HG02759 (cell line): ENCODE measurements at regions not wholly inside any gene's neighbourhood (a gene's known extent, or its start where the extent isn't known, plus 50 kb on each side); places are given as distances from the start of the nearest gene placed in this dataset.
"Not testable (repeated sequence)": the region's sequence is repeated elsewhere in the genome, so short reads cannot be mapped to it uniquely, and the experiment has no call there.

Experiments used
- ATAC-seq: cut with Tn5 transposase; IDR thresholded peaks from one replicate; pipeline ENCODE4 v1.9.1; 2021; ENCODE audit warnings: mild to moderate bottlenecking, moderate library complexity; ENCODE audit not compliant: unreplicated experiment

DNA sequence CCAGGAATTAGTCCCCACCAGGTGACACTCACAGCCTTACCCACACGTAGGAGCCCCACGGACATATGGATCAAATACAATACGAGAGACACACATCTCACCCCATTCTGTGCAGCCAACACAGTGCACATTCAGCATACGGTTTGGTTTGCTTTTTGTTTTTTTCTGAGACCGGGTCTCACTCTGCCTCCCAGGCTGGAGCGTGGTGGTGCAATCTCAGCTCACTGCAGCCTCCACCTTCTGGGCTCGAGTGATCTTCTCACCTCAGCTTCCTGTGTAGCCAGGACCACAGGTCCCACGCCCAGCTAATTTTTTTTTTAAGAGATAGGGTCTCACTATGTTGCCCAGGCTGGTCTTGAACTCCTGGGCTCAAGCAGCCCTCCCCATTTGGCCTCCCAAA lies 102.8 kb downstream of the POTEB start:
- ATAC-seq: not testable (repeated sequence)

DNA sequence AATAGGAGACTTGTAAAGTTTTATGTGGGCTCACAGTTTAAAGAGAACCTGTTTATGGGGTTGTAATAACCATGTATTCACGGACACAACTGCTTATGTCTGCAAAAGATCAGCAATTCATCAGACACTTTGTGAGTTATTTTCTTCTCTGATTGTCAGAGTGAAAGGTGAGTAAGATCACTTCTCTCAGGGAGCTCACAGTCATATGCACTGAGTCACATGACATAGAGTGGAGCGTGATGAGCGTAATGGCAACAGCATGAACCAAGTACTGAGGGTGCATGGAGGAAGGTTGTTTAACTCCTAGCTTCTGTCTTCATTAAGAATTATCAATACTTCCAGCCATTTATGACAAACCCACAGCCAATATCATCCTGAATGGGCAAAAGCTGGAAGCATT lies 111.0 kb downstream of the POTEB start:
- not testable (repeated sequence) for ATAC-seq

DNA sequence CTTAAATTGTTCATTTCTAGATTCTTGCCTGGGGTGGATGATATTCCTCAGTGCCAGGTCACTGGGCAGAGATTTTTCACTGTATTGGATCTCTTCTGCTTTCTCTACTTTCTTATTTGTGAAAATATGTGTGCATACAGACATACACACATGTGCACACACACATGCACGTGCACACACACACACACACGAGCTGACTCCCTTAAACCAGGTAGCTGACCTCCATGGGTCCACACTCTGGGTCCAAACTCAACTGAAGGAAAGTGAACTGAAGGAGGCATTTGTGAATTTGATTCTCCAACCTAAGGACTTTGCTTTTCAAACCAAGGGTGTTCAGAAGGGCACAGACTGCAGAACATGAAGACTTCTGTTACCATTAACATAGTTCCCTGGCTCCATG lies 113.8 kb downstream of the POTEB start:
- ATAC-seq: not testable (repeated sequence)

DNA sequence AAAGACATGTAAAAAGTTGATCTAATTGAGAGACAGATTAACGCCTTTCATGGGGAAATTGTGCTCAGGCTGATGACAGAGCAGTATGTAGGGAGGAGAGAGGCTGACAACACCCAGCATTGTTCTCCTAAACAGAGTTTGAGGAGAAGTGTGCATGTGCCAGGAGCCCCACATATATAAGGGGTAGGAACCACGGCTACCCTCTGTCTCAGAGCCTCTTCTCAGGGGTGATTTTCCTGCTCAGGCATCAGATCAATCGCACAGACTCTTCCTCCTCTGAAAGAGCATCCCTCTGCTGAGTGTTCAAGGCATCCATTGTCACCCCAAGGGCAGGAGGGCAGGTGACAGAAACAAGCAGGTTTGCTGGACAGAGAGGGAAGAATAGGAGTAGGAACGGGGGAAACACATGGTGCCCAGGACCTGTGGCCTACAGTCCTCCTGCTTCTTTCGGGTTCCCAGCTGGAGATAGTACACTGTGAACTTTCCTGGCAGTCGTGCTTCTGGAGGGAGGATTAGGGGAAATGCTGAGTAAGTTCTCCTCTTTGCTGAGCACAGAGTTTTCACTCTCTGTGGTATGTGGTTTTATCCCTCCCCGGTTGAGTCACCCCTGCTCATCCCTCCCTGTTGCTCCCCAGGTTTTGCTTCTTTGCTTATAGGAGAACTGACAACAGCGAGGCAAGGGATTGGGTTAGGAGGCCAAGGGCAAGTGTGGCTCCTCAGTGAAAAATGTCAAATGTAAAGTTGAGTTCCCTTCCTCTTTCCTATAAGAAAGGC lies 117.1 kb downstream of the POTEB start:
- ATAC-seq: not testable (repeated sequence)

DNA sequence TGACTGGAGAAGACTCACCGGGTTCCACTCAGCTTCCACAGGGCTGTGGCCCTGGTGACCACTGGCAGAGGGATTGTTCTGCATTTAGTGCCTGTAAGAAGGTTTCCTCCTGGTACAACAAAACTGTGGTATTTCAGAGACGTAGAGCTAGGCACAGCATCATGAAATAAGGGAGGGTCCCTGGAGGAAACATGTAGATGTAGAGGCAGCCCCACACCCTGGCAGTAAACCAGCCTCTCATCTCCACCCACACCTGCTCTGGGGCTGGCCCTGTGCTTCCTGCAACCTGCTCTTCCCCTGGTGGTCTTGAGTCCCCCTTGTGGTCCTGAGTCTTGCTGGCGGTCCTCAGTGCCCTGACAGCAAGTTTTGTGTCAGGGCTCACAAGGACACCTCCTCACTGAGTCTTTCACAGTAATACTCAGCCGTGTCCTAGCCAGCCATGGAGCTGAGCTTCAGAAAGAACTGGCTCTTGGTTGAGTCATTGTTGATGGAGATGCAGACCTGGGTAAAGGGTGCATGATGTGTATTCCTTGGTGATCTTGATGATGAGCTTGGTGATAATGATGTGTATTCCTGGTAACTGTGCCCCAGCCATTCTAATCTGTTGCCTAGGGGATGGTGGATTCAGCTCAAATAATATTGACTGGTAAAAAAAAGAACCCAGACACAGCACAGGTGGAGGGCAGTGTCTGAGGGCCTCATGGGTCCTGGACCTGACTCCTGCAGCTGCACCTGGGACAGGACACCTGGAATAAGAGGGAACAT lies 118.0 kb downstream of the POTEB start:
- ATAC-seq: not testable (repeated sequence)

DNA sequence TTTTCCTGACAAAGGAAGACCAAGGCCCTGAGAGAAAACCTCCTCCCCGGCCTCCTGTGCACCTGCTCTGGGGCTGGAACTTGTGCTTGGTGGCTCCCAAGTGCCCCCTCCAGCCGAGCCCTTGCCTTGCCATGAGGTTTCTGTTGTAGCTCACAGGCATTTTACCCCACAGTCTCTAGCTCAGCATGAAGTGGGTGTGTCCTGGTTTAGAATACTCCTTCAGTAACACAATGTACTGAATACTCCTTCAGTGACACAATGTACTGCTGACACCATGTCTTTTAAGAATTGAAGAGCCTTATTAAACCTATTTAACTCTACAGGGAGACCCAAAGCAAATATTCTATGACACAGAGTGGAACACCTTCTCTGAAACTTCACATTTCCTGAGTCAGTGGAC lies 123.7 kb downstream of the POTEB start:
- not testable (repeated sequence) for ATAC-seq

DNA sequence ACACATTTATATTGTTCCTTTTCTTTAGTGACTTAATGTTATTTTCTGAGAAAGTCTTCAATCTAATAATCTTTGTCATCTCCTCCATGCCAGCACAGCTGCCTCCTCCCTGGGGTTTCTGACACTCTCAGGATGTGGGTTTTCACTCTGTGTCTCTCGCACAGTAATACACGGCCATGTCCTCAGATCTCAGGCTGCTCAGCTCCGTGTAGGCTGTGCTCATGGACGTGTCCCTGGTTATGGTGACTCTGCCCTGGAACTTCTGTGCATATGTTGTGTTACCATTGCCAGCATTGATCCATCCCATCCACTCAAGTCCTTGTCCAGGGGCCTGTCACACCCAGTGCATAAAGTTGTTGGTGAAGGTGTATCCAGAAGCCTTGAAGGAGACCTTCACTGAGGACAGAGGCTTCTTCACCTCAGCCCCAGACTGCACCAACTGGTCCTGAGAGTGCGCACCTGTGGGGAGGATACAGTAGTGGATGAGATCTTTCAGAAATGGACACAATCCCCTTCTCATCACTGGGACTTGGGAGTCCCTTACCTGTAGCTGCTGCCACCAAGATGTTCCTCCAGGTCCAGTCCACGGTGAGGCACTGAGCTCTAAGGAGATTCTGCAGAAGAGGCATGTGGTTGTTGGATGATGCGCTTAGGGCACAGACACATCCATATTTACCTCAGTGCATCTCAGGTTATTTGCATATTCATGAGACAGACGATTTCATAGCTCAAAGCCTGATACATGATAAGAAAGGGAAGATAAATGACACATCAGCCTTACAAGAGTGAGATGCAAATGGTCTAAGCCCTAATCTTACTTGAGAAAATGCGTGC lies 125.2 kb downstream of the POTEB start:
- not testable (repeated sequence) for ATAC-seq

DNA sequence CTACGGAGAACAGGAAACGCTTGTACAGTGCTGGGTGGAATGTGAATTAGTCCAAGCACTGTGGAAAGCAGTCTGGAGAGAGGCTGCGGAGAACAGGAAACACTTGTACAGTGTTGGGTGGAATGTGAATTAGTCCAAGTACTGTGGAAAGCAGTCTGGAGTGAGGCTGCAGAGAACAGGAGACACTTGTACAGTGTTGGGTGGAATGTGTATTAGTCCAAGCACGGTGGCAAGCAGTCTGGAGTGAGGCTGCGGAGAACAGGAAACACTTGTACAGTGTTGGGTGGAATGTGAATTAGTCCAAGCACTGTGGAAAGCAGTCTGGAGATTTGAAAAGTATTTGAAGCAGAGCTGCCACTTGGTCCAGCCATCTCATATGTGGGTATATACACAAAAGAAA lies 128.4 kb downstream of the POTEB start:
- not testable (repeated sequence) for ATAC-seq

DNA sequence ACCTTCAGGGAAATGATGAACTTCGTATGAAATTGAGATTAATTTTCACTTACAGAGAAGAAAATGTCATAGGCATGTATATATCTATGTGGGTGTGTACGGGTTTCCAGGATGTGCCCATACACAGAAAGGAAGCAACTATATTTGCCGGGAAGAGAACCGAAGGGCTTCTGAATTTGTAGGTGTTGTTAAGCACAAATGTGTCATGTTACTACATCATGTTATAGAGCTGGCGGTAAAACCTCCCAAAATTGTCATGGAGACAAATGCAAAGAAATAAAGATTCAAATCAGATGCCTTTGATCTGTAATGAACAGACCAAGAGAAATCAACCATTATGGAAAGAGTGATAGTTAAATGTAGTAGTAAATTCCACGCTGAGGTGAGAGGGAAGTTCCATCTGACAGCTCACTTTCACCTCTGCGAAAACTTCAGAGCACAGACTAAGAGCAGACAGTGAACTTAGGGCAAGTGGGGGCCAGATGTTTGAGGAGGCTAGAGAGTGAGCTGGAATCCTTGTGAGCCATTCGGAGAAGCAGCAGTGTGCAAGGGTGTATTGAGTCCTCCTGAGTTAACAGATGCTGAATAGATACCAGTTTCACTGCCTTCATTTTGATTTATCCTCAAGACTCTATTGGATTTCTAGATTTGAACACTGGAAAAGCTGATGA lies 133.2 kb downstream of the POTEB start:
- ATAC-seq: not testable (repeated sequence)

DNA sequence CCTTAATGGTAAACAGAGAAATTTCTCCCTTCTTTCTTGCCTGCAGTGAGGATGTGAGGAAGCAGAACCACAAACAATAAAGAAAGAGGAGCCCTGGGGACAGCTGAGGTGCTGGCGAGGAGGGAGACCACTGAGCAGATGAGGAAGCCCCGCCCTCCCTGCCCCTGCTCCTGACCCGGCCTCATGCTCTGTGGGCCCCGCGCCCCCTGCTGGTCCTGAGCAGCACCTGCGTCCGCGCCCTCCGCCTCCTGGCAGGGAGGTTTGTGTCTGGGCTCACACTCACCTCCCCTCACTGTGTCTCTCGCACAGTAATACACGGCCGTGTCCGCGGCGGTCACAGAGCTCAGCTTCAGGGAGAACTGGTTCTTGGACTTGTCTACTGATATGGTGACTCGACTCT lies 135.5 kb downstream of the POTEB start:
- ATAC-seq: peak; percentile 92

DNA sequence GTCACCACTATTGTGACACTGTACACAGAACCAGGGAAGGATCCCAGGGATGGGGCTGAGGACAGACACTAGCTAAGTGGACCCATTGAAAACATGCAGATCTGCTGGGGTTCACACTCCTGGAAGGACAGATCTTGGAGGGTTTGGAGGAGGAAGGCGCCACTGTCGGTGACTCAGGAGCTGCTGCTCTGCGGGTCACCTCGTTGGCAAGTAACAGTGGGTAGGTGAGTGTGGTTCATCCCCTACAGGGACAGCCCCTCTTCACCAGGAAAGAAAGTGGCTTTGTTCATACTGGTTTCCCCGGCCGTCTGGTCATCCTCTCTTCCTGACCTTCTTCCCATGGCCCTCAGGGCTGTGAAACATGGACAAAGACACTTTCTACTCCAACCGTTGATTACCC lies 139.5 kb downstream of the POTEB start:
- ATAC-seq: not testable (repeated sequence)

DNA sequence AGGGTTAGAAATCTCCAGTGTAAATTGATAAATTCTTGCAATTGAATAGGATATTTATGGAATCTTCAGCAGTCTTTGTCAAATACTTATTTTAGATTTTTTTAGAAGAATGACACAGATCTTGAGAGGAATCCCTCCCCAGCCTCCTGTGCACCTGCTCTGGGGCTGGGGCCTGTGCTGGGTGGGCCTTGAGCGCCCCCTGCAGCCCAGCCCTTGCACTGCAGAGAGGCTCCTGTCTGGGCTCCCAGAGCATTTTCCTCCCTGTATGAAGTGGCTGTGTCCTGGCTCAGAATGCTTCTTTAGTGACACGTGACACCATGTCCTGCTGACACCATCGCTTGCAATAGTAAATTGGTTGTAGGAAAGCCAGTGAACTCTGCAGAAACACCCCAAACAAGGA lies 141.1 kb downstream of the POTEB start:
- ATAC-seq: not testable (repeated sequence)

DNA sequence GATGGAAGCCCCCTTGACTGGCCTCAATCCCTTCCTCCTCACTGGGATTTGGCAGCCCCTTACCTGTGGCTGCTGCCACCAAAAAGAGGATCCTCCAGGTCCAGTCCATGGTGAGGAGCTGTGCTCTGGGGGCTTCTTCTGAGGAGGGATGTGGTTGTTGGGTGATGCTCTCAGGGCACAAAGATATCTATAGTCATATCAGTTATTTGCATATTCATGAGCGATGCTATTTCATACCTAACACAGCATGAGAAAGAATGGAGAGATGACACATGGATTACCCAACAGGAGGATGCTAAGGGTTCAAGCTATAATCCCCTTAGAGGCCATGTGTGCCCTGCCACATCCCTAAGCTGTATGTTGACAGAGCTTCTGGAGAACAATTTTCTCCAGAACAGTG lies 141.7 kb downstream of the POTEB start:
- not testable (repeated sequence) for ATAC-seq

DNA sequence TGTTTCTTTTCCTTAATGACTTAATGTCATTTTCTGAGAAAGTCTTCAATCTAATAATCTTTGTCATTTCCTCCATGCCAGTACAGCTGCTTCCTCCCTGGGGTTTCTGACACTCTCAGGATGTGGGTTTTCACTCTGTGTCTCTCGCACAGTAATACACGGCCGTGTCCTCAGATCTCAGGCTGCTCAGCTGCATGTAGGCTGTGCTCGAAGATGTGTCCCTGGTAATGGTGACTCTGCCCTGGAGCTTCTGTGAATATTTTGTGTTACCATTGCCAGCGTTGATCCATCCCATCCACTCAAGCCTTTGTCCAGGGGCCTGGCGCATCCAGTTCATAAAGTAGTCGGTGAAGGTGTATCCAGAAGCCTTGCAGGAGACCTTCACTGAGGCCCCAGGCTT lies 142.2 kb downstream of the POTEB start:
- not testable (repeated sequence) for ATAC-seq

DNA sequence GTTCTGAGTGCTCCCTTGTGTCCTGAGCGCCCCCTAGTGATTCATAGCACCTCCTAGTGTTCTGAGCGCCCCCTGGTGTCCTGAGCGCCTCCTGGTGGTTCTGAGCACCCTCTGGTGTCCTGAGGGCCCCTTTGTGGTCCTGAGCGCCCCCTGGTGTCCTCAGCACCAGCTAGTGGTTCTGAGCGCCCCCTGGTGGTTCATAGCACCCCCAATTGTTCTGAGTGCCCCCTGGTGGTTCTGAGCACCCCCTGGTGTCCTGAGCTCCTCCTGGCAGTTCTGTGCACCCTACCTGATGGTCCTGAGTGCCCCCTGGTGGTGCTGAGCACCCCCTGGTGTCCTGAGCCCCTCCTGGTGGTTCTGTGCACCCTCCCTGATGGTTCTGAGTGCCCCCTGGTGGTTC lies 146.0 kb downstream of the POTEB start:
- peak; percentile 61 for ATAC-seq

DNA sequence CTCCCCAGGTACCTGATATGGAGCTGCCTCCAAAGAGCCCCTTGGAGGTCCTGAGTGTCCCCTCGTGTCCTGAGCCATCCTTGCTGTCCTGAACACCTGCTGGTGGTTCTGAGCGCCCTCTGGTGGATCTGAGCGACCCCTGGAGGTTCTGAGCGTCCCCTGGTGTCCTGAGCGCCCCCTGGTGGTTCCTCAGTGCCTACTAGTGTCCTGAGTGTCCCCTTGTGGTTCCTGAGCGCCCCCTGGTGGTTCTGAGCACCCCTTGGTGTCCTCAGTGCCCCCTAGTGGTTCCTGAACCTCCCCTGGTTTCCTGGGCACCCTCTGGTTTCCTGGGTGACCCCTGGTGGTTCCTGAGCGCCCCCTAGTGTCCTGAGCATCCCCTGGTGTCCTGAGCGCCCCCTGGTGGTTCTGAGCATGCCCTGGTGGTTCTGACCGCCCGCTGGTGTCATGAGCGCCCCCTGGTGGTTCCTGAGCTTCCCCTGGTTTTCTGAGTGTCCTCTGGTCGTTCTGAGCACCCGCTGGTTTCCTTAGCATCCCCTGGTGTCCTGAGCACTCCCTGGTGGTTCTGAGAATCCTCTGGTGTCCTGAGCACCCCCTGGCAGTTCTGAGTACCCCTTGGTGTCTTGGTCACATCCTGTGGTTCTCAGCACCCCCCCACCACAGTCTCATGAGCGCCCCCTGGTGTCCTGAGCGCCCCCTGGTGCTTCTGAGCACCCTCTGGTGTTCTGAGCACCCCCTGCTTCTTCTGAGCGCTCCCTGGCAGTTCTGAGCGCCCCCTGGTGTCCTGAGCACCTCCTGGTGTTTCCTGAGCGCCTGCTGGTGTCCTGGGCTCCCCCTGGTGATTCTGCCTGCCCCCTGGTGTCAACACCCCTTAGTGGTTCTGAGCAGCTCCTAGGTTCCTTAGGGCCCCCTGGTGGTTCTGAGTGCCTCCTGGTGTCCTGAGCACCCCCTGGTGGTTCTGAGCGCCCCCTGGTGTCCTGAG lies 146.8 kb downstream of the POTEB start:
- ATAC-seq: peak; percentile 61

DNA sequence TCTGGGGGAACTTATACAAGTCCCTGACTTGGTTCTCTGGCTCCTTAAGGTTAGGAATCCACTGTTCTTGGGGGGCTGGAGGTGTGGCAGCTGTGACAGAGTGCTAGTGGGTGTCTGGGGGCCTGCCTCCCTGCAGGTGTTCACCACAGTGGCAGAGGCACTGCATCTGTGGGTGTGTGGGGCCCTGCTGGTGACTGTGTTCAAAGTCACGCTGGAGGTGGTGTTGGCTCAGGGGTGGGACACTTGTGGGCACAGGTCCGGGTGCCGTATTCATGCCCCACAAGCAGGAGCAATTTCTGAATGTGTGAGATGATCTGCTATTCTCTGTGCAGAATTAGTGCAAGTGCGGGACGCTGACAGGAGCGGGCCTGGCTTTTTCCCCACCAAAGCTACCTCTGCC lies 152.5 kb downstream of the POTEB start:
- ATAC-seq: not testable (repeated sequence)

DNA sequence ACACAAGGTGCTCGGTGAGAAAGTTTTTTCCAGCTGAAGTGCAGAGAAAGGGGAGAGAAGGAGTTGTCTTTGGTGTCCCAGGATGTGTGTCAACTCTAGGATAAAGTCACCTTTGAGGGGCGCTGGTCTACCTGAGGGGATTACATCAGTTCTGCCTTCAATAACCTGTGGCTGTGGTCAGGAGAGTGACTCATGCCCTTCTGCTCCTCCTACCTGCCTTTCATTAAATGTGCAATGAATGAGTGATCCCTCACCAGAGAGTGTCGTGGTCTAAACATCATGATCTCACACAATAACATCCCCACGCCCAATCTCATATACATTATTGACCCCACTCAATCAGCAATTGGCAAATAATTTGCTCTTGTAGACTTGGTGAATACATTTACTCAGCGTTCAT lies 156.4 kb downstream of the POTEB start:
- ATAC-seq: not testable (repeated sequence)

DNA sequence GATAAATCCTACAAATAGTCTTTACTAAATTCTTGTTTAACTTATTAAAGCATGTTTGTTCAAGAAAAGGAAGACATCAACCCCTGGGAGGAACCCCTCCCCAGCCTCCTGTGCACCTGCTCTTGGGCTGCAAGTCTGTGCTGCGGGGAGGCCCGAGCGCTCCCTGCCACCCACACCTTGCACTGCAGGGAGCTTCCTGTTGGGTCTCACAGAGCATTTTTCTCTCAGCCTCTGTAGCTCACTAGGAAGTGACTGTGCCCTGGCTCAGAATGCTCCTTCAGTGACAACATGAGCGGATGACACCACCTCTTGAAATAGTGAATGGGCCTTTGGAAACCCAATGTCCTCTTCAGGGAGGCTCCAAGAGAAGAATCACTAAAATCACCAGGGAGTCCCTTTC lies 158.8 kb downstream of the POTEB start:
- ATAC-seq: peak; percentile 76

DNA sequence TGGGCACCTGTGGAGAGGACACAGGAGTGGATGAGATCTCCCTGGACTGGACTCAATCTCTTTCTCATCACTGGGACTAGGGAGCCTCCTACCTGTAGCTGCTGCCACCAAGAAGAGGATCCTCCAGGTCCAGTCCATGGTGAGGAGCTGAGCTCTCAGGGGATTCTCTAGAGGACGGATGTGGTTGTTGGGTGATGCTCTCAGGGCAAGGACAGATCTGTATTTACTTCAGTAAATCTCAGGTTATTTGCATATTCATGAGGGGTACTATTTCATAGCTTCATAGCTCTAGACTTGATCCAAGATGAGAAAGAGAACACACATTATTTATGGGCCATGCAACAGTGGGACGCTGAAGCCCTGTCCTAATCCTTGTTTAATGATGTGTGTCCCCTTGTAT lies 159.4 kb downstream of the POTEB start:
- ATAC-seq: peak; percentile 72
